GM20431 (cell line): ENCODE measurements at regions not wholly inside any gene's neighbourhood (a gene's known extent, or its start where the extent isn't known, plus 50 kb on each side); places are given as distances from the start of the nearest gene placed in this dataset.
"Not testable (repeated sequence)": the region's sequence is repeated elsewhere in the genome, so short reads cannot be mapped to it uniquely, and the experiment has no call there.

Experiments used
- in situ Hi-C: fragments of 300-500 bp; cut with MseI, MboI; formaldehyde crosslinking; loops from one replicate; pipeline ENCODE4 v1.15.0; 2020; ENCODE audit warnings: low sequenced_read_pairs; ENCODE audit not compliant: unreplicated experiment

DNA sequence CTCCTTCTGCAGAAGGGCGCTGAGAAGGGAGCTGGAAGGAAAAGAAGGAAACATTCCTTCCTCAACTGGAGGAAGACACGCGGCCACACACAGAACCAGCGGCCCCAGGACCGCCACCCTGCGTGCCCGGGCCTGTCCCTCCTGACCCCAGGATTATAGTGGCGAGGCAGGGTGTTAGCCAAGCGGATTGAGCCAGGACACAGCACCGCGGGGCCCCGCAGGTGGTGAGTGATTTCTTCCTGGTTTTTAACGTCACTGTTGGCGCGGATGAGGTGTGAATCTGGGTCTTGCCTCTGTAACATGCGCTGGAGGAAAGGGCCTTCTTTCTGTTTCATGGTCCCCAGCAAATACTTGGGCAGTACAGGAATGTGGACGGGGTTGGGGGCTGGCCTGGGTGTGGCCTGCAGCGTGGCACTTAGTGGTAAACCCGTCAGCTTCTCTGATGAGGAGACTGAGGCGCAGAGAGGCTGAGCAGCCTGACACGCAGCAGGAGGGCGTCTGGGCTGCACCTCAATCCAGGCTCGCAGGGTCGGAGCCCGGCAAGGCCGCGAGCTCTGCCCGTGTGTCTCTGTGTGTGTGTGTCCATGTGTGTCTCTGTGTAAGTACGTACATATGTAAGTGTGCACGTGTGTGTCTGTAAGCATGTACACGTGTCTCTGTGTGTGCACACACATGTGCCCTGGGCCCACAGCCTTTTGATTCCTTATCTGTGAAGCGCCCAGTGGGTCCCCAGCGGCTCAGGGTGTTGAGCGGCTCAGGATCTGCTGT, 158.4 kb upstream of the ZNF469 start:
- in situ Hi-C loops: not testable (repeated sequence)

DNA sequence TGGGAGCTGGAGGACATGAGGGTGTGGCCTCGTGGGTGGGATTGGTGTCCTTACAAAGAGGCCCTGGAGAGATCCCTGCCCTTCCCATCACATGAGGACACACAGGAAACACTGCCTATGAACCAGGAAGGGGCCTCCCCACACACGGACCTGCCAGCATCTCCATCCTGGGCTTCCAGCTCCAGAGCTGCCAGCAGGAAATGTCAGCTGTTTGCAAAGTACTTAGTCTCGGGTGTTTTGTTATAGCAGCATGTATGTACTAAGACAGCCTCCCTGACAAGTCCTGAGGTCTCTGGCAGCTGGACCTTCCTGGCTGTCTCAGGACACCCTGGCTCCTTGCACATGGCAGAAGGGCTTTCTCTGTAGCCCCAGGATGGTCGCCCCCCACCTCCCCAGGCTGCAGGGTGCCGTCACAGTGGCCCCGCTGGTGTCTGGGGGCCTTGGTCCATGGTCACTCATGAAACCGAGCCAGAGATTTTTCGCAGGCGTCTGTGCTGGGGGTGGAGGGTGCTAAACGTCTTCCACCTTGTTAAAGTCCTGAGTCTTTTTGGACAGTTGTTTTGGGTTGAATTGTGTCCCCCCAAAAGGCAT, 157.0 kb upstream of the ZNF469 start:
- in situ Hi-C loops: not testable (repeated sequence)

DNA sequence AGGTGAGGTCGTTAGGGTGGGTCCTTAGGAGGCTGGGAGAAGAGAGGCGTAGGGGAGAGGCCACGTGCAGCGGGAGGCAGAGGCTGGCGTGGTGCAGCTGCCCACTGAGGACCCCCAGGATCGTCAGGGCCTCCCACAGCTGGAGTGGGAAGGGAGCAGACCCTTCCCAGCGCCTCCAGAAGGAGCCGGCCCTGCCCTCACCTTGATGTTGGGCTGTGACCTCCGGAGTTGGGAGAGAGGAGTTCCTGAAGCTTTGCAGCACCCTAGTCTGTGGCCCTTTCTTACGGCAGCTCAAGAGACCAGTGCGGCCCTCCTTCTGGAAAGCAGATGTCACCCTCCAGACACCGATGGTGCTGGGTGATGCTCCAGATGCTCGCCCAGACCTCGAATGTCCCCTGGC, 156.5 kb upstream of the ZNF469 start:
- in situ Hi-C loops: not testable (repeated sequence)

DNA sequence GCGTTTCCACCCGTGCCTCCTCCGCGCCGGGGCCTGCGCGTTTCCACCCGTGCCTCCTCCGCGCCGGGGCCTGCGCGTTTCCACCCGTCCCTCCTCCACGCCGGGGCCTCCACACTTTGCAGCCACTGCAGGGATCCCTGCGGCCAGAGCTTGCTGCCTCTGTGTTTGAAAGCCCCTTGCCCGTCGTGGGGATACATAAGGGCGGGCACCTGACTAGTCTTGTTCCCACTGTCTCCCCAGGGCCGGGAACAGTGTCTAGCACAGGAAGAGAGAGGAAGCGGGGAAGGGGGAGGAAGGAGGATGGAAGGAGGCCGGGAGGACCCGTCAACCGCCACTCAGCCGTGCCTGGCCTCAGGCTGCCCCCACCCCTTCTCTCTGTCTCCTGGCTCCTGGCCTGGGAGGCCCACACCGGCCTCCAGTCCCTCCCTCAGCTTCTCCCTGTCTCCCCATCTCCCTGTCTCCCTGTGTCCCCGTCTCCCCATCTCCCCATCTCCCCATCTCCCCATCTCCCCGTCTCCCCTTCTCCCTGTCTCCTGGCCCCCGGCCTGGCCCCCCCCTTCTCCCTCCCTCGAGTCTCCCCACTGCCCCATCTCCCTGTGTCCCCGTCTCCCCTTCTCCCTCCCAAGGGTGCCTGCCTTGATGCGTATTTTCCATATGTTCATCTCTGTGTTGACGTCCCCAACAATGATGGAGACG, 155.6 kb upstream of the ZNF469 start:
- in situ Hi-C loops: not testable (repeated sequence)

DNA sequence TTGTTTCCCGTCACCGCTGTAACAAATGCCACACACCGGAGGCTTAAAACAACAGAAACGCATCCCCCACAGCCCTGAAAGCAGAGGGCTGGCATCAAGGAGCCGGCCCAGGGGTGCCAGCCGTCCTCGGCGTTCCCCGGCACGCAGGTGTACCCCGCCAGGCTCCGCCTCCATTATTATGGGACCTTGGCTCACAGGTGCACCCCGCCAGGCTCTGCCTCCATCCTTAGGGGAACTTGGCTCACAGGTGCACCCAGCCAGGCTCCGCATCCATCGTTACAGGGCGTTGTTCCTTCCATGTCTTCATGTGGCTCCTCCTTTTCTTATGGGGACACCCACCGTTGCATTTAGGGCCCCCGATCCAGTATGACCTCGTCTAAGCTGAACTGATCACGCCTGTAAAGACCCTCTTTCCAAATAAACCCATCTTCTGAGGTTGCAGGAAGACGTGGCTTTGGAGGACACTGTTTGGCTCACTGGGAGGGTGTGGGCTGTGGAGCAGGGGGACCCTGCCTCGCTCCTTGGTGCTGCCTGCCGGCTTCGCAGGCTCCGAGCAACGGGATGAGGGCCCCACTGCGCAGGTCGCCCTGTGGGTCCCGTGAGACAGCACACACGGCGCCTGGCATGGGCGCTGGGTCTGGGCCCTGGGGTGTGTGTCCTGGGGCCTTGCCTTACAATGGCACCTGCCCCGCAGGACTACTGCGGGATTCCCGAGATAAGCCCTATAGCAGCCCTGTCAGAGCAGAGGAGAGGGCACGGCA, 154.9 kb upstream of the ZNF469 start:
- in situ Hi-C loops: not testable (repeated sequence)

DNA sequence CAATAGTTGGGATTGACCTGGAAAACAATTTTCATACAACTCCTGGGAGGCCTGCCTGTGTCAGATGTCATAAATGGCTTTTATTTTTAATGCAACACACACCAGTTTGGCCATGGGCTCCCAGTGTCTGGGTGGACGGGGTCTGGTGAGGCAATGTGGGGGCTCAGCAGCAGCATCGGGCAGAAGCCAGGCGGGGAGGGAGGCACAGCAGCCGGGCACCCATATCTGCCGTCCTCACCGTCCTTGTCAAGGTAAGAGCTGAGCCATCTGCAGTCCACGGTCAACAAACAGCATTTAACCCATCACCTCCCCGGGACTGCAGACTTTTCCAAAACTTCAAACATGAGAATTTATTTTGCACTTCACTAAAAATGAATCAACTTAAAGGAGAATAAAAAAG, 154.0 kb upstream of the ZNF469 start:
- in situ Hi-C loops: not testable (repeated sequence)

DNA sequence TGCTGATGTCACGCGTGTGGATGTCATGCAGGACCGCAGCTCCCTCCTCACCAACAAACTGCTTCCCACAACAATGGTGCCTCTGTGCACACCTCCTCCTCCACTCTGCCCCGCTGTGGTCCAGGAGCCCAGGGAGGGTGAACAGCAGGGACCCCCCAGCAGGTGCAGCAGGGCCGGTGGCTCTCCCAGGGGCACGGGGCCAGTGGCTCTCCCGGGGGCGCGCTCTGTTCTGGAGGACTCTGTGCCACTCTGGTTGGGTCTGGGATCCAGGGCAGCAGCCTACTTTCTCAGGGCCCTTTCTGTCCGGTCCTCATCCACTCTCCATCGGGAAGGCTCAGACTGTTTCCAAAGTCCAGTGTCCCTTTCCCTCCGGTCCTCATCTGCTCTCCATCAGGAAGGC, 153.0 kb upstream of the ZNF469 start:
- in situ Hi-C loops: not testable (repeated sequence)

DNA sequence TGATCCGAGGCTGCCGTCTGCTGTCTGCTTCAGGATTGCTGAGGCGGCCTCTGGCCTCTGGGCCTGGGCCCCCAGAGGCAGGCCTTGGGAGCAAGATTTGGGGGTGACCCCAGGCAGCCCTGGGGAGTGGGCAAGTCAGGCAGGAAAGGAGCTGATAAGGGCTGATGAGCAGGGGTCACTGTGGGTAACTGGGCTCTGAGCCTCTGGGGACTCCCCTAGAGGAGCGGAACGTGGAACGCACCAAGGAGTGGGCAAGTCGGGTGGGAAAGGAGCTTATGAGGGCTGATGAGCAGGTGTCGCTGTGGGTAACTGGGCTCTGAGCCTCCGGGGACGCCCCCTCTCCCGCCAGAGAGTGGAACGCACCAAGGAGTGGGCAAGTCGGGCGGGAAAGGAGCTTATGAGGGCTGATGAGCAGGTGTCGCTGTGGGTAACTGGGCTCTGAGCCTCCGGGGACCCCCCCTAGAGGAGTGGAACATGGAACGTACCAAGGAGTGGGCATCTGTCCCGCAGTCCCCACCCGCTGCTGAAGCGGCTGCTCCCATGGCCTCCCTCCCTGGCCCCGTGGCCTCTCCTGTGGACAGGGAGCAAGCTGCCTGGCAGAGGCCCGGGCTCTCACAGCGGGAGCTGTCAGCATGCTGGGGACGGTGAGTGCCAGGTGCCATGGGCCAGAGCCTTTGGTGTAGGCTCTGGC, 152.3 kb upstream of the ZNF469 start:
- in situ Hi-C loops: not testable (repeated sequence)

DNA sequence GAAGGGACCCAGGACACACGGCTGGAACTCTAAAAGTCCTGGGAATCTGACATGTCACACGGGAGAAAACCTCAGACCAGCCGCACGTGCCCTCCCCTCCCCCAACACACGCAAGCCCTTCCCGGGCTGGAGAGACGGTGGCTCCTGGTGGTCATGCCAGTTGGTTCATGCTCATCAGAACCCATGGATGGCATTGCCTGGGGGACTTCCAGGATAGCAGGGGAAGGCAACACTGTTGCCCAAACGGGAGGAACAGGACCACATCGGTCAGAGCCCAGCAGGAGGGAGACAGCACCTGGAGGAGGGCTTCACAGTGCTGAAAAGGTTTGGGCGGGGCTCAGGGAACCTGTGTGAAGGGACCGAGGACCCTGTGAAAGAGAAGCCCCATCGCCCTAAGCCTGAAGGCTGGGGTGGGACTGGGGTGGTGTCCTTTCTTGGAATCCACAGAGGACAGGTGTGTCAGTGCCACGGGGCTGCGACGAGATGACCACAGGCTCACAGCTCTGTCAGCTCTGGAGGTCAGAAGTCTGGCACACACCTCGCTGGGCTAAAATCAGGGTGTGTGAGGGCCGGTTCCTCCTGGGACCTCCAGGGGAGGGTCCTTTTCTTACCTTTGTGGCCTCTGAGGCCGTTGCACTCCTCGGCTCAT, 151.7 kb upstream of the ZNF469 start:
- in situ Hi-C loops: not testable (repeated sequence)

DNA sequence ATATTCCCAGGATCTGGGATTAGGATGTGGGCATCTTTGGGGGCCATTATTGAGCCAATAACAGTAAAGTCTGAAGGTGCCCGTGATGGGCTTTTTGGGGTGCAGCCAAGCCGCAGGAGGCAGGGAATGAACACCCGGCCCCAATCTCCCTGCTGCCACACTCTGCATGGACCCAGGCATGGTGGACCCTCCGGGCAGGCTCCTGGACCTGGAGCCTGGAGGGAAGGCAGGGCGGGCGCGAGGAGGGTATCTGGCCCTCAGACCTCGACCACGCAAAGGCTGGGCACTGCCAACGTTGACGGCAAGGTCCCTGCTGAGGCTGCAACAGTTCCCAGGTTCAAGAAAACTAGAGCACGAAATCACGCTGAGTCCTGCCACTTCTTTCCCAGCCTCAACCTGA, 150.9 kb upstream of the ZNF469 start:
- in situ Hi-C loops: not testable (repeated sequence)

DNA sequence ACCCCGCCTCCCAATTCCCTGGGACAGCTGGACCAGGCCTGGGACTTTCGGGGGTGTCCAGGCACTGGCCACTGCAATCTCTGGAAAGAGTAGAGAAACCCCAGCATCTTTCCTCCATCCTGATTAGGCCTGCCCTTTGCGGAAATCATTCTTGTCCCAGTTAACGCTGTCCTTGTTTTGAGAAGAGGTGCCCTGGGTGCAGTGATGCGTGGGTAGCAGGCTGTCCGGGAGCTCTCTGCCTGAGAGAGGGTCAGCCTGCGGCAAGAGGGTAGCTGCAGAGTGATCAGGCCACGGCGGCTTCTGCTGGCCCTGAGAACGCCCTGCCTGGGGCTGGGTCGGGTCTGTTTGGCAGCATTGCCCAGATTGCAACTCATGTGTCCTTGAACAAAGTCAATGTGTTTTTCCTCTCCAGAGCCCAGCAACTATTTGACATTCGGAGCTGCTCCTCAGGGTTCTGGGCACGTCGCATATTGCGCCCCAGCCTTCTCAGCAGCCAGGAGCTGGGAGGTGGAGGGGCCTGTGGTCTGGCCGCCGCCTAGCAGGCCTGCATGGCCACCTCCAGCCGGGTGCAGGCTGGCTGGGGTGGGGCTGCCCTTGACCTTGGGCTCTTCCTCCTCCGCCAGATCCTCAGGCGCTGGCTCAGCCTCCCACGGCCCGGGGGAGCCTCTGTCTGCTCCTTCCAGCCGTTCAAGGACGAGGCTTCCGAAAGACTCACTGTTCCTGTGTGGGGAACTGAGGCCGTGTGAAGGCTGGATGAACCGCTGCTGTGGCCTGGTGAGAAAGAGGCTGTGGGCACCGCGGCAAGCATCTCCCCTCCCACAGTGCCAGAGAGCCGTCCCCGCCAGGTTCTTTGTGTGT, 150.1 kb upstream of the ZNF469 start:
- in situ Hi-C loops: not testable (repeated sequence)

DNA sequence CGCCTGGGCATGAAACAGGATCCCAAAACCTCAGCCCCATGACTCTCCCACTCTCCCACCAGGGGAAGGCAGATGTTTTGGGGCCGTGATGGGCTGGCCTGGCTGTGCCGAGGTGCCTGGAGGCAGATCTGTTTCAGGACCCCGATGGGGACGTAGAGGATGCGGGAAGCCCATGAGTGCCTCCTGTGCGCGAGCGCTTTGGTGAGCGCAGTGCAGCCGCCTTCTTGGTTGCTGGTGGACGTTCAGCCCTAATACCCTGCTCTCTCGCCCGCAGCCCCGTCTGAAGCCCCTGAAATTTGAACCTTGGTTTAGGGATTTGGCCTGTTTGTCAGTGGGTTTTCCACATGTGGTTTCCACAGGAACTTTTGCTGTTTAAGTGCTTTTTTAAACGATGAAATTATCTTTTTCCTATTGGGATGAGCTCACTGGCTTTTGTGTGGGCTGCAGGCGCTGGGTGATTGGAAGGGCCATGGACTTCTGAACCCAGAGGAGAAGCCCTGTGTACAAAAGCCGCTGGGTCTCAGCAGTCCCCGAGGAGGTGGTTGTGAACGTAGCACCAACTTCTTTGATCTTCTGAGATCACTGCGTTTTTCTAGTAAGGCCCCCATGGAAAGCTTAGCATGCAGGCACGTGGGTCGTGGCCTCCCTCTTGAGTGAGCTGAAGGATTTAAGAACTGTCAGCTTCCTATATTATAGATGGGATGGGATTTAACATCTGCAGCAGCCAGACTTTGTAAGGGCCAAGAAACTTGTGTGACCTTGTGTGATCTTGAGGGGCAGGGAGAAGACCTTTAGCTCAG, 148.9 kb upstream of the ZNF469 start:
- in situ Hi-C loops: not testable (repeated sequence)

DNA sequence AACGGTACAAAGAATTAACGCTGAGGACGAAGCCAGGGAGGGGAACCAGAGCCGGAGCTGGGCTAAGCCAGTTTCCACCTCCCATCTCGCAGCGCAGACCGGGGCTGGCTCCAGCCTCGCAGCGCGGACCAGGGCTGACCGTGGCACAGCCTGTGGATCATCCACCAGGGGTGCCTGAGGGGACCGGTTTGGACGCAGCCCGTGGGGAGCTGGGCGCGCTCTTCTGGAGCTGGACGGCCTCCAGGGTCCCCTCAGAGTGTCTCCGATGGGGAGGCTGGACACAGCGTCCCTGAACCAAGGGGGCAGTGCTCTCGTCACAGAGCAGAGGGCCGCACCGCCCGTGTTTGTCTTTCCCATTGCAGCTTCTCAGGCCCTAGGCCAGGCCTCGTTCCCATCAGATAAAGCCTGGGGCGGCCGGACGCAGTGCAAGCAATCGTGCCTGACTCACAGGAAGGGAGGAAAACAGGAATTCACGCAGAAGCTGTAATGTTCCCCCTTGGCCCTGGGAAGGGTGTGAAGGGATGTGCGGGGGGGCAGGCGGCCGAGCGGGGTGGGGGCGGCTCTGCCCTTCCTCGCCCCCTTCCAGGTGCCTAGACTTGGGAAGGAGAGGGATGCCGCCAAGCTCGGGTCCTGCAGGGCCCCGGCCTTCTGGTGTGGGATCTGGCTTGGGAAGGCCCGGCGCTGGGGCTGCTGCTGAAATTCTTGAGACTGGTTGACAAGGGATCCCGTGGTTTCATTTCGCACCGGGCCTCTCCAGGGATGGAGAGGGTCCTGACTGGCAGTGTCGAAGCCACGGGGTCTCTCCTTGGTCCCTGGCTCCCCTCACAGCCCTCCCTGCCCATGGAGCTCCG, 148.1 kb upstream of the ZNF469 start:
- in situ Hi-C loops: not testable (repeated sequence)

DNA sequence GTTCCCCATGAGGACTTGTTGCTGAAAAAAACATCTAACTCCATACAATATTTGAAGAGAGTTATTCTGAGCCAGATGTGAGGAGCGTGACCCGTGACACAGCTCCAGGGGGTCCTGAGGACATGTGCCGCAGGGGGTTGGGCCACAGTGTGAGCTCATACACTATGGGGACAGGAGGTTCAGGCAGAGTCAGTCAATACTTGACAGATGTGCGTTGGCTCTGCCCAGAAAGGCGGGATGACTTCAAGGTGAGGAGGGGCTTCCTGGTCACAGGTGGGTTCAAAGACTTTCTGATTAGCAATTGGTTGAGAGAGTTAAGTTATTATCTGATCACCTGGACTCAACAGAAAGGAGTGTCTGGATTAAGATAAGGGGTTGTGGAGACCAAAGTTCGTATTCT, 147.1 kb upstream of the ZNF469 start:
- in situ Hi-C loops: not testable (repeated sequence)

DNA sequence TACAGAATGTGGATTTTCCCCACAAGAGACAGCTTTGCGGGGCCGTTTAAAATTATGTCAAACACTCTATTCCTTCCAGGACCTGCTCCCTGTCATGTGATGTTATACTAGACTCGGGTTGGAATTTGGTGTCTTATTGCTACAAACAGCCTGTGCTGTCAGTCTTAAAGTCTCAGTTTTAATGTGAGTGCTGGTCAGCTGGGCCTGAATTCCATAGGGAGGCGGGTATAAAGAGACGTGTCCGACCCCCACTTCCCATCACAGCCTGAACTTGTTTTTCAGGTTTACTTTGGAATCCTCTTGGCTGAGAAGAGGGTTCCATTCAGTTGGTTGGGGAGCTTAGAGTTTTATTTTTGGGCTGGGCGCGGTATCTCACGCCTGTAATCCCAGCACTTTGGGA, 146.5 kb upstream of the ZNF469 start:
- in situ Hi-C loops: not testable (repeated sequence)

DNA sequence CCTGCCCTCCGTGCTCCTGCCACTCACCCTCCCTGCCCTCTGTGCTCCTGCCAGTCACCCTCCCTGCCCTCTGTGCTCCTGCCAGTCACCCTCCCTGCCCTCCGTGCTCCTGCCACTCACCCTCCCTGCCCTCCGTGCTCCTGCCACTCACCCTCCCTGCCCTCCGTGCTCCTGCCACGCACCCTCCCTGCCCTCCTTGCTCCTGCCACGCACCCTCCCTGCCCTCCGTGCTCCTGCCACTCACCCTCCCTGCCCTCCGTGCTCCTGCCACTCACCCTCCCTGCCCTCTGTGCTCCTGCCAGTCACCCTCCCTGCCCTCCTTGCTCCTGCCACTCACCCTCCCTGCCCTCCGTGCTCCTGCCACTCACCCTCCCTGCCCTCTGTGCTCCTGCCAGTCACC, 145.4 kb upstream of the ZNF469 start:
- in situ Hi-C loops: not testable (repeated sequence)
